ENCODE measurements at regions not wholly inside any gene's neighbourhood (a gene's known extent, or its start where the extent isn't known, plus 50 kb on each side); places are given as distances from the start of the nearest gene placed in this dataset.

GRCh38 chr13:104320446-104320845 is 1254.2 kb upstream of the SLC10A2 start:
- no peak for DNase-seq

DNA sequence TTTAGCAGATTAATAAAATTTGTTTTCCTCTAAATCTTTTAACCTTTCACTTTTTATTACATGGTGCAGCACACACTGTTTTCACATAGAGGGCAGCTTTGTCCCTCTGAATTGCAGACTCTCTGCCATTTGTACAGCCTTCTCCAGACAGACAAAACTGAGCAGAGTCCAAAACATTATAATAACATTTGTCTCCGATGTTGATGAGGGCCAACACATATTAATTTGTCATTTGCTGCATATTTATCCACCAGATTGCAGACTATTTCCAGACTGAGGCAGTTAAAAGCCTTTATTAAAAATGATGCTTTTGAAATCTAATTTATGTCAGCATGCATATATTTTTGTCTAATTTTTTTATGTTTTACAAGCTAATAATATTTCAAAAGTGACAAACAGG is 1251.9 kb upstream of the SLC10A2 start:
- DNase-seq: peak; percentile 7

DNA sequence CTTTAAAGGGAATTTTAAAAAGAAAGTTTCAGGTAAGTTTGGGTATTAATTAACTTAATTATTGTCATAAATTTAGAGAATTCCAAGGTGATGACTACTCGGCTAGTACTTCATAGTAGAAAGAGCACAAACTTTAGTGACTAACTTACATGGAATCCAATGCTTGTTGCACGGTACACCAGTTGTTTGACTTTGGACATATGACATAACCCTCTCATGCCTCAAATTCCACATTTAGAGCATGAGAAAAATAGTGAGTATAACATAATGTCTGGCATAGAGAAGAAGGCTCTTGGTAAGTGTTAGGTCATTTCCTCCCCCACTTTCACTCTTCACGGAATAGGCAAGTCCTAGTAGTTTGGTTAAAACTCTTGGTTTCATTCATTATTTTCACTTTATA is 1249.4 kb upstream of the SLC10A2 start:
- DNase-seq: no peak

- DNase-seq: no peak
Measured at GRCh38 chr13:104314926-104315535, 1248.8 kb upstream of the SLC10A2 start.

DNA sequence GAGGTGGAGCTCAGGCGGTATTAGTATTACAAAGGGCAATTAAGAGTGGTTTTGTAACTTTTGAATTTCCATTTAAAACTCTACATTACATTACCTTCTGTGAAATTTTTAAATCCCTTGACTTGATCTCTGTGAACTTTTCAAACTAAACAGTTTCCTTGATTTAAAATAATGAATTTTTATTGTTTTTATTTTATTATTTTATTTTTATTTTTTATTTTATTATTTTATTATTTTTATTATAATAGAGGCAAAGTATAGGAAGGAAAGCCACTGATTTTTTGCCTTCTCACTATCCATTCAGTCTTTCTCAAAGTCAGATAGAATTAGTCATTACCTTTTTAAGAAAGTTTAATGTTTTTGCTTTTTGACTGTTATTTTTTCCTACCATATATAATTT is 1248.1 kb upstream of the SLC10A2 start:
- no peak for DNase-seq

DNA sequence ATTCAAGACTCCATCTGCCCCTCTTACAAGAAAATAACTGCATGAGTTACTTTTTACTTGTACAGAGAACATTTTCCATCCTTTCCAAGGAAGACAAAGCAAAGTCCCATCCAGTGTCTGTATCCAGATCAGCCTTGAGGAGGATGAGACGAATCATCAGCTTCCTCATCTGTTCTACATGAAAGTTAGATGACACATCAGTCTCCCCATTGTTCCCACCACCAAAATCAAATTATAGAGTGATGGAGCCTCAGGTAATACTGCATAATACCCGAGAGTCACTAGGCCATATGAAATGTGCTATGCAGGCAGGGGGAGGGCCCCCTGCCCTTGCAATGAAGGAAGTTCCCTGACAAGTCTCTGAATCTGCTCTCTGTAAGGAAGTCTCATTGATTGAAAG is 1244.6 kb upstream of the SLC10A2 start:
- DNase-seq: no peak

DNA sequence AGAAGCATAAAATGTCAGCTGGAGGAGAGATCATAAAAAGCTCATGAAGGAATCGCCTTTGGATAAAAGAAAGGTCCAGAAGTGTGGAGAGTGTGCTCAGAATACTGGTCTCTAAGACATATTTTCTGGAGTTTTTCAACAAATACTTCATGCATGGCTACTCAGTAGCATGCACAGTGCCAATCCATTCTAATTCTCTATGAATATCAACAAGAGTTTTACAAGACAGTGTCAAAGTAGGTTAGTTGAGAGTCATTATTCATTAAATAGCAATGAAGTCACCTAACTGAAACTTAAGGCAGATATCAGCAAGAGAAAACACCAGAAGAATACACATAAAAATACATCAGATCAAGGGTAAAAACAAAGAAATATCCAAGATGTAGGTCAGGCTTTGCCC is 1243.2 kb upstream of the SLC10A2 start:
- DNase-seq: no peak

GRCh38 chr13:104301171-104301975 is 1235.2 kb upstream of the SLC10A2 start:
- peak; percentile 77 for DNase-seq

GRCh38 chr13:104297075-104297474 is 1230.9 kb upstream of the SLC10A2 start:
- no peak for DNase-seq

GRCh38 chr13:104296286-104296685 is 1230.1 kb upstream of the SLC10A2 start:
- DNase-seq: no peak

- no peak for DNase-seq
Measured at GRCh38 chr13:104295537-104295936, 1229.3 kb upstream of the SLC10A2 start.

GRCh38 chr13:104289400-104289799 is 1223.2 kb upstream of the SLC10A2 start:
- DNase-seq: no peak

GRCh38 chr13:104288496-104288895 is 1222.3 kb upstream of the SLC10A2 start:
- DNase-seq: no peak

DNA sequence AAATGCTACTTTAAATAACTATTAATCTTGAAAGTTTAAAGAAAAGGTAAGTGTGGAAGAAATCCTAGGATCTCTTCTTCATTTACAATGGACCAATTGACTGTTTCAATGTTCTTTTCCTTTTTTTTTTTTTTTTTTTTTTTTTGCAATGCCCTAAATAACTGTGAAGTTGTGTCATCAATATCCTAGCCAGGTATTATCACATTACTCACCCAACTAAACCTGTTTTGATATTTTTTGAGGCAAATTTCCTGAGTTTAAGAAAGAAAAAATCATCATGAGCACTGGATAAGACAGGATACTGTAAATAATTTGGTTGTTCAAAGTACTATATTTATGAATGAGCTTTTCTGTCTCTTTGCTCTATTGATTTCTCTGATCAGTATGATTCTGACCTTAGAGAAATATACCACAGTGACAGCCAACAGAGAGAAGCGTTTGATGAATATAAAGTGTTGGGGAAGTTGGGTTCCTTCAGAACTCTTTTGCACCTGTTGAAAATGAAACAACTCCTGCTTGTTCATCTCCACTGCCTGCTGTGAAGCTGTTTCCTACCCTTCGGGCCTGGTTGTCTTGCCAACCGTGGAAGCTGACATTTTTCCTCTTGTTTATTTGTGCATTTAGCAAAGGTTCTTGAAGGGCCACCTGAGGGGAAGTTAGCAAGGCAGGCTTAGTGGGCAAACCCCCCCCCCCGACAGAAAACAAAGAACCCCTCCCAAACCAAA is 1220.5 kb upstream of the SLC10A2 start:
- DNase-seq: no peak

DNA sequence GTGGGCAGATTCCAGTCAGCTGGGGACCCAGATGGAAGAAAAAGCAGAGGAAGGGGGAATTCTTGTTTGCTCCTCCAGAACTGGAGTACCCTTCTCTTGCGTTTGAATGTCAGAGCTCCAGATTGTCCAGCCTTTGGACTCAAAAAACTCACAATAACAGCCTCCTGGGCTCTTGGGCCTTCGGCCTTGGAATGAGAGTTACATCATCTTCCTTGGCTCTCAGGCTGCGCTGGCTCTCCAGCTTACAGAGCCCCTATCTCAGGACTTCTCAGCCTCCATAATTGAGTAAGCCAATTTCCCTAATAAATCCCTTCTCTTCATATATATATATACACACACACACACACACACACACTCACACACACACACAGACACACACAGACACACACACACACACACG is 1215.7 kb upstream of the SLC10A2 start:
- DNase-seq: no peak

DNA sequence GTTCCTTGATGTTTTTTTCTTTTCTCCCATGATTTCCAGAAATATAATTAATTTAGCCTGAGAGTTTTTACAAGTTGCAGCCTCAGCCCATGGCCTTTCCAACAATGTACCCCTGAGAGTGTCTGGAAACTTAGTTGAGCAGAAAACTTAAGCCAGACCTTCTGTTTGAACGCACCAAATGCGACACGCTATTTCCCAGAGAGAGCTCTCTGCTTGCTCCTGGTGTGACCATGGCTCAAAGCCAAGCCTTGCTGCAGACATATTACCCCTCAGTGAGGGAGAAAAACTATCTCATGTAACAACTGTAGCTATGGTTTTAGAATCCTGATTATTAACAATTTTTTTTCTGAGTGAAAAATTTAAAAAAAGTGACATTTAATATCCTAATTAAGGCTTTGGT is 1204.5 kb upstream of the SLC10A2 start:
- peak; percentile 51 for DNase-seq

GRCh38 chr13:104267206-104267811 is 1201.1 kb upstream of the SLC10A2 start:
- DNase-seq: no peak

- DNase-seq: peak; percentile 46
Measured at GRCh38 chr13:104256701-104257100, 1190.5 kb upstream of the SLC10A2 start.

- DNase-seq: peak; percentile 29
Measured at GRCh38 chr13:104253063-104253680, 1187.0 kb upstream of the SLC10A2 start.

DNA sequence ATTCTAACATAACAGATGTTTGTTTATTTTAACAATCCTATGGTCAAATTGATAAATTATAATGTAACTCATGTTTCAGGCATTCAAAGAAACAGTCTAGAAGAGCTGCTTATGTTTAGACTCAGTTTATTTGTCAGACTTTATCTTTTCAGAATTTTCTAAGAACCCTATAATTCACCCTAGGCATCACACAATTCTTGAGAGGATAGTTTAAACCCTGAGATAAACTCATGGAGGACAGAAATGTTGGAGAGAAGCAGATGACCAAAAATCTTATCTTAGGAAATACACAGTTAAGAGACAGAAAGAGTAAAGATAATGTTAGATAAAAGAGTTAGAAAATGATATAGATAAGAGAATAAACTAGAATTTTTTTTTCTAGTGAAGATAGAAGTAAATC is 1185.7 kb upstream of the SLC10A2 start:
- no peak for DNase-seq

- no peak for DNase-seq
Measured at GRCh38 chr13:104246955-104247354, 1180.7 kb upstream of the SLC10A2 start.

DNA sequence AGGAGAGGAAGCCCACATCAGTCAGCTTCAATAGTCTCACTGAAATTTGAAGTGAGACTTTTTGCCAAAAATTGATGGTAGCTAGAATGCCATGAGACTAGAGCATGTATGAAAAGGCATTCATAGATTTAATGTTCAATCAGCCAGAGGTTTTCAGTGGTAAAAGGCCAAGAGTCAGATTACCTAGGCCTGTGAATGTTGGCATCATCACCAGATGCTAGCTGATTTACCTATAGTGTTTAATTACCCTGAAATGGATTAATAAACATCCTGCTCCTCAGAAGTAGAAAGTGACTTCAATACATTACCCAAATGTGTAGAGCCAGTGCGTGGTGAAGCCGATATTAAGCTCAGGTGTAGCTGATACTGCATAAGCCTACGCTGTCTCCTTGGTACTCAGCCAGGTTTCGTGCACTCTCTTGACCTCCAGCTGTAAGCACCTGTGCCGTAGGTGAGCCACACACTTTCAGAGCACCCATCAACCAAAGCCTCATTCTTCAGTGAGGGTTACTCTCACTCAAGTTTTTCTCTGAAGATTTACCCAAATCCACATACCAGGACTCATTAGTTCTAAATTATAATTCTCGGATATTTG is 1140.3 kb upstream of the SLC10A2 start:
- DNase-seq: peak; percentile 70

- no peak for DNase-seq
Measured at GRCh38 chr13:104204177-104204576, 1138.0 kb upstream of the SLC10A2 start.
